ENCODE measurements at regions not wholly inside any gene's neighbourhood (a gene's known extent, or its start where the extent isn't known, plus 50 kb on each side); places are given as distances from the start of the nearest gene placed in this dataset.
"Not testable (repeated sequence)": the region's sequence is repeated elsewhere in the genome, so short reads cannot be mapped to it uniquely, and the experiment has no call there.

GRCh38 chr18:47389210-47389609, 137.8 kb upstream of the SKOR2 start:
- H3K4me3 ChIP-seq (ENCODE audit: low read depth, low read length) = no peak overlapping the region
- TF ChIP-seq CTCF (conservative IDR thresholded peaks at IDR 0.05; ENCODE audit: low read depth, low read length) = no peak
- DNase-seq (ENCODE audit: low read depth) = no peak

- no peak for TF ChIP-seq CTCF (conservative IDR thresholded peaks at IDR 0.05; ENCODE audit: low read depth, low read length)
These were observed 136.4 kb upstream of the SKOR2 start for GRCh38 chr18:47387864-47388263.

GRCh38 chr18:47383729-47384128, 132.3 kb upstream of the SKOR2 start:
- no peak for TF ChIP-seq CTCF (conservative IDR thresholded peaks at IDR 0.05; ENCODE audit: low read depth, low read length)
- H3K4me3 ChIP-seq (ENCODE audit: low read depth, low read length) = no peak overlapping the region
- DNase-seq (ENCODE audit: low read depth) = no peak

More at GRCh38 chr18:47387864-47388263, 136.4 kb upstream of the SKOR2 start:
- no peak for DNase-seq (ENCODE audit: low read depth)
- H3K4me3 ChIP-seq (ENCODE audit: low read depth, low read length) = no peak overlapping the region

- DNase-seq (ENCODE audit: low read depth) = no peak
- no peak for TF ChIP-seq CTCF (conservative IDR thresholded peaks at IDR 0.05; ENCODE audit: low read depth, low read length)
- H3K4me3 ChIP-seq (ENCODE audit: low read depth, low read length) = no peak overlapping the region
These were observed 130.6 kb upstream of the SKOR2 start for GRCh38 chr18:47381975-47382570.

- DNase-seq (ENCODE audit: low read depth) = no peak
- no peak overlapping the region for H3K4me3 ChIP-seq (ENCODE audit: low read depth, low read length)
- no peak for TF ChIP-seq CTCF (conservative IDR thresholded peaks at IDR 0.05; ENCODE audit: low read depth, low read length)
These were observed 128.7 kb upstream of the SKOR2 start for GRCh38 chr18:47380153-47380552.

- no peak overlapping the region for H3K4me3 ChIP-seq (ENCODE audit: low read depth, low read length)
- no peak for TF ChIP-seq CTCF (conservative IDR thresholded peaks at IDR 0.05; ENCODE audit: low read depth, low read length)
- DNase-seq (ENCODE audit: low read depth) = no peak
These were observed 122.0 kb upstream of the SKOR2 start for GRCh38 chr18:47373465-47373864.

- TF ChIP-seq CTCF (conservative IDR thresholded peaks at IDR 0.05; ENCODE audit: low read depth, low read length) = no peak
- no peak for DNase-seq (ENCODE audit: low read depth)
- H3K4me3 ChIP-seq (ENCODE audit: low read depth, low read length) = no peak overlapping the region
These were observed 118.6 kb upstream of the SKOR2 start for GRCh38 chr18:47370052-47370451.

GRCh38 chr18:47354061-47354460, 102.6 kb upstream of the SKOR2 start:
- H3K4me3 ChIP-seq (ENCODE audit: low read depth, low read length); DNase-seq (ENCODE audit: low read depth): not testable (repeated sequence)
